Activated T-cell treated with anti-CD3 and anti-CD28 coated beads, Interleukin-2, amount 50 U/mL, for 72 hours (primary cell): ENCODE measurements at regions not wholly inside any gene's neighbourhood (a gene's known extent, or its start where the extent isn't known, plus 50 kb on each side); places are given as distances from the start of the nearest gene placed in this dataset.

Experiments used
- ATAC-seq, 2 donors: fragments of 150-1000 bp; cut with Tn5 transposase; replicated peaks in 1 of 2; 2 replicates each; pipeline ENCODE4 v1.10.0; 2021; ENCODE audit warnings: moderate library complexity in 2 of 2, mild to moderate bottlenecking in 1 of 2
- DNase-seq, 2 donors: peaks; one replicate each; pipeline ENCODE4 v3.0.0; 2021 to 2022; ENCODE audit warnings: mixed read lengths in 1 of 2
- H3K27ac Mint-ChIP-seq: one replicate; pipeline ENCODE4 v1.8.0; 2022; ENCODE audit warnings: mild to moderate bottlenecking, moderate library complexity, mixed read lengths
- H3K27me3 Mint-ChIP-seq: one replicate; pipeline ENCODE4 v1.8.0; 2022; ENCODE audit warnings: low read depth, mixed read lengths
- H3K36me3 Mint-ChIP-seq, 2 donors: one replicate each; pipeline ENCODE4 v1.8.0; 2022; ENCODE audit warnings: mixed read lengths in 2 of 2, mild to moderate bottlenecking in 1 of 2; ENCODE audit not compliant: insufficient read depth in 2 of 2
- H3K4me1 Mint-ChIP-seq: one replicate; pipeline ENCODE4 v1.8.0; 2022; ENCODE audit warnings: low read depth, mixed read lengths
- H3K4me3 Mint-ChIP-seq, 2 donors: one replicate each; pipeline ENCODE4 v1.8.0; 2022; ENCODE audit warnings: mild to moderate bottlenecking in 2 of 2, mixed read lengths in 2 of 2, moderate library complexity in 2 of 2
- H3K9me3 Mint-ChIP-seq, 2 donors: one replicate each; pipeline ENCODE4 v1.8.0; 2022; ENCODE audit warnings: mixed read lengths in 2 of 2

DNA sequence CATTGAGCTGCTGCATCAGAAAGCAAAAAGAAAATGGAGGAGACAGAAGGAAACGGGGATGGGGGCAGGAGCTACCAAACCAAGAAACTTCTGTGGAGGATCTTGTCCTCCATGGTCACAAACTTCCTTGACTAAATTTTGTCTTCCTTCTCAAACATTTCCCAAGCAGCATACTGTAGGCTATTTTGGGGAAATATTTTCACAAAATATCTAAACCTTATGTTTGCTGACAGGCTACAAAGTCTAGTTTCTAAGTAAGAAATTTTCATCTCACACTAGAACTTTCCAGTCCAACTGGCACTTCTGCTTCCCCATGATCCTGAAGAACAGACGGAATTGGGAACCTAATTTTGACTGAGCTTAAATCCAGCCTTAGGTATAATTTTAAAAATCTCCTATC, 552.0 kb downstream of the SNAPC1 start:
- Mint-ChIP-seq H3K36me3 (no peaks in the 10 kb centered on the region), H3K27ac (no peak overlapping the region), H3K4me1 (no peaks in the 10 kb centered on the region), H3K9me3 (no peaks in the 10 kb centered on the region), H3K4me3 (no peak overlapping the region), H3K27me3 (no peaks in the 10 kb centered on the region)
- DNase-seq (no peak), ATAC-seq (no peak)

DNA sequence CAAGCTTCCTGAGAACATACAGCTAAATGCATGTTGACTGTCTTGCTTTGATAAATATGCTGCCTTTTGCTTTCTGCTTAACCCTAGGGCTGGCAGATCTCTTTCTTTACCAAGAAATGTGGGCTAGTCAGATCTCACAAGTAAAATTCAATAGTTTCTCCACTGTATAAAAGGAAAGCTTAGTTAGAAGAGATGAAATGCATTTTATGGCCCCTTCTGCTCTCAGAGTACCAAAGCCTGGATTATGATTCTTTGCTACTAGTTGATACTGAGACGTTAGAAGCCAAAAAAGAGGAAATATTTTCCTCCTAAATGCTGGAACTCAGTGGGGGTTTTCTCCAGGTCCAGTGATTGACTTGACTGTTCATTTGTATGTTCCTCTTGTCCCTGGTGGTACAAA, 552.7 kb downstream of the SNAPC1 start:
- Mint-ChIP-seq H3K27ac (no peak overlapping the region), H3K4me3 (no peak overlapping the region), H3K36me3 (no peaks in the 10 kb centered on the region), H3K9me3 (no peaks in the 10 kb centered on the region), H3K4me1 (no peaks in the 10 kb centered on the region), H3K27me3 (no peaks in the 10 kb centered on the region)
- no peak for ATAC-seq
- no peak for DNase-seq

DNA sequence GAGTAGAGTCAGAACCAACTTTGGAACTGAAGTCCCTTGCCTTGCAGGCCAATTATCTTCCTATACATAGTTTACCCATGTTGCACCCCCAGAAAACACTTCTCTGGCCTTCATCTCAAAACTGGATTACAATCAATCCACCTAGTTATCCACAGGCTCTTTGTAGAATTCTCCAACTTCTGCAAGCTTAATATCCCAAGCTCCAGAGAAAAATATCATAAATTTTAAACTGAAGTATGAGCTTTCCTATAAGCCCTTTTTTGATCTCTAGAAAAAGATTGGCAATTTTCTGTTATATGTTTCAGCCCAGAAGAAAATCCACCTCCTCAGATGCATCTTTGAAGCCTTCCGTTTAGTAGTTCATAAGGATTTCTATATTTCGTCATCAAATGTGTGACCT, 553.4 kb downstream of the SNAPC1 start:
- DNase-seq (no peak), ATAC-seq (no peak)
- no peak overlapping the region for H3K4me3 Mint-ChIP-seq
- H3K9me3 Mint-ChIP-seq = no peaks in the 10 kb centered on the region
- H3K27me3 Mint-ChIP-seq = no peaks in the 10 kb centered on the region
- no peaks in the 10 kb centered on the region for H3K4me1 Mint-ChIP-seq
- no peak overlapping the region for H3K27ac Mint-ChIP-seq
- no peaks in the 10 kb centered on the region for H3K36me3 Mint-ChIP-seq

DNA sequence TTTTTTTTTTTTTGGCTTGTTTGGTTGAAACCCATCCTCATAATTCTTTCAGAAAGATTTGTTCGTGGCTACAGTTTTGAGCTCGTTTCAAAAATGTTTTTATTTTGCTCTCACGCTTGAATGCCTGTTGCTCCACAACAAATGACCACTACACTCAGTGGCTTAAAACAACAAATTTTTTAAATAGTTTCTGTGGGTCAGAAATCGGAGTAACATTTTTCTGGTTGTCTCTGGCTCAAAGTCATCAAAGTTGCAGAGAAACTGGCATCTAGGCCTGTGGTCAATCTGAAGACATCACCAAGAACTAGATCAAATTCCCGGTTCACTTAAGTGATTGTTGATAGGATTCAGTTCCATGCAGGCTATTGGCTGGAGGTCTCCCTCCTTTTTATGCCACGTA, 560.0 kb downstream of the SNAPC1 start:
- H3K9me3 Mint-ChIP-seq = peaks cover 2 to 5% of the 10 kb centered on the region in 2 donors
- H3K4me1 Mint-ChIP-seq = no peaks in the 10 kb centered on the region
- DNase-seq (no peak), ATAC-seq (no peak)
- no peaks in the 10 kb centered on the region for H3K27me3 Mint-ChIP-seq
- no peaks in the 10 kb centered on the region for H3K36me3 Mint-ChIP-seq
- no peak overlapping the region for H3K4me3 Mint-ChIP-seq
- H3K27ac Mint-ChIP-seq = no peak overlapping the region

DNA sequence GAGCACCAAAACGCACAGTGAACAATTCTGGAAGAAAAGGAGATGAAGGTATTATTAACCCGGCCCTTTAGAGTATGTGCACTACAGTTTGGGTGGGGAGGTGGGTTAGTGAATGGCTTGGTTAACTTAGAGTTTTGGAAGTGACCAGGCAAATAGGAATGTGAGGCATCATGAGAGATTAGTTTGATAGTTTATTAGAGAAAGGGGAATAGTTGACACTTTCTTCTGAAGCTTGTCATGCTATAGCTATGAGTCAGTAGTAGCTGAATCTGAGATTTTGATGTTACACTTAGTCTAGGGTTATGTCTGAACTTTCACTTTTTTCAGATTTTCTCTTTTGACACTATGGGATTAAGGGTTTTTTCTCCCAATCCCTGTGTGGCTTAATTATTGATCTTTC, 567.2 kb downstream of the SNAPC1 start:
- Mint-ChIP-seq H3K27ac (no peak overlapping the region), H3K36me3 (no peaks in the 10 kb centered on the region), H3K4me1 (no peaks in the 10 kb centered on the region), H3K4me3 (no peak overlapping the region), H3K27me3 (no peaks in the 10 kb centered on the region), H3K9me3 (peaks cover 3% of the 10 kb centered on the region in 2 donors)
- DNase-seq = no peak
- ATAC-seq = no peak

DNA sequence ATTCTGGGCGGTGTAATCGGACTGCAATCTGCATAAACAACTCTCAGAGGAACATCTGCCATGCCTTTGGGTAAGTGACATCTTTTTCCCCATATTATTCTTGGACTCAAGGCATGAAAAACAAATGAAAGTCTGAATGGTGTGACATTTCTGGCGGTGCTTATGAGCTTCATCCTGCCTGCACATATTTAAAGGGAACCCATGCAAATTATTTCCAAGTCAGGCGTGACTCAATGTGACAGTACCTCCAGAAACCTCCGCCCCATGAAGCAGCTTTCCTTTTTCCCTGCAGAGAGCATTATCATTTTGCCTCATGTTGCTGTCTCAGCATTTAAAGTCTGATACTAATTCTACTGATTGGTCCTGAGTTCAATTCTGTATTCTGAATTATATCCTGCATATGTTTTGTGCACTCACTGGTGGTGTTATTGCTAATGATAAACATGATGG, 585.4 kb downstream of the SNAPC1 start:
- Mint-ChIP-seq H3K4me1 (no peaks in the 10 kb centered on the region), H3K9me3 (peaks cover 3 to 7% of the 10 kb centered on the region in 2 donors), H3K27ac (no peak overlapping the region), H3K27me3 (no peaks in the 10 kb centered on the region), H3K4me3 (no peak overlapping the region), H3K36me3 (no peaks in the 10 kb centered on the region)
- ATAC-seq = no peak
- no peak for DNase-seq

DNA sequence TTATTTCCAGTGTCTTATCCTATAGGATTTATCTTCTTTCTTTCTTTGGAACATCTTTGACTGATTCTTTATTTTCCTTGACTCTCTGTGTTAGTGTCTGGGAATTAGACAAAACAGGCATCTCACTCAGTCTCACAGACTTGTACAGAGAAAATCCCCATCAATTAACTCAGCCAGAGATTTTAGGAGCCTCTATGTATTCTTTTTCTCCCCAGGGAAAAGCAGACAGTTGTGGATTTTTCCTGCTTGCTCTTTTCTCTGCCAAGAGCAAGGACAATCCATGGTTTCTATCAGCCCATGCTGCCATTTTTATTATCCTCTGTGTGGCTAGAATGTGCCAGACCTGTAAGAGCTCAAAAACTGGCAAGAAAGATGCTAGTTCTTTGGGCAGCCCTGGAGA, 595.1 kb downstream of the SNAPC1 start:
- peaks cover 2 to 3% of the 10 kb centered on the region in 2 donors for H3K36me3 Mint-ChIP-seq
- ATAC-seq (no peak), DNase-seq (no peak)
- peaks cover 11 to 14% of the 10 kb centered on the region in 2 donors for H3K9me3 Mint-ChIP-seq
- H3K27ac Mint-ChIP-seq = no peak overlapping the region
- H3K4me1 Mint-ChIP-seq = no peaks in the 10 kb centered on the region
- H3K4me3 Mint-ChIP-seq = no peak overlapping the region
- no peaks in the 10 kb centered on the region for H3K27me3 Mint-ChIP-seq

DNA sequence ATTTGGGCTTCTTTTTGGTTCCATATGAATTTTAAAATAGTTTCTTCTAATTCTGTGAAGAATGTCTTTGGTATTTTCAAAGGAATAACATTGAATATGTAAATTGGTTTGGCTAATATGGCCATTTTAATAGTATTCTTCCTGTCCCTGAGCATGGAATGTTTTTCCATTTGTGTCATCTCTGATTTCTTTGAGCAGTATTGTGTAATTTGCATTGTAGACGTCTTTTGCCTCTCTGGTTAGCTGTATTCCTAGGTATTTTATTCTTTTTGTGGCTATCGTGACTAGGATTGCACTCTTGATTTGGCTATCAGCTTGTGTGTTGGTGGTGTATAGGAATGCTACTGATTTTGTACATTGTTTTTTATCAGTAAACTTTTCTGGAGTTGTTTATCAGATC, 601.9 kb downstream of the SNAPC1 start:
- H3K9me3 Mint-ChIP-seq = peaks cover 3 to 4% of the 10 kb centered on the region in 2 donors
- no peaks in the 10 kb centered on the region for H3K27me3 Mint-ChIP-seq
- H3K36me3 Mint-ChIP-seq = no peaks in the 10 kb centered on the region
- H3K27ac Mint-ChIP-seq = no peak overlapping the region
- ATAC-seq = no peak
- no peak for DNase-seq
- no peaks in the 10 kb centered on the region for H3K4me1 Mint-ChIP-seq
- no peak overlapping the region for H3K4me3 Mint-ChIP-seq

DNA sequence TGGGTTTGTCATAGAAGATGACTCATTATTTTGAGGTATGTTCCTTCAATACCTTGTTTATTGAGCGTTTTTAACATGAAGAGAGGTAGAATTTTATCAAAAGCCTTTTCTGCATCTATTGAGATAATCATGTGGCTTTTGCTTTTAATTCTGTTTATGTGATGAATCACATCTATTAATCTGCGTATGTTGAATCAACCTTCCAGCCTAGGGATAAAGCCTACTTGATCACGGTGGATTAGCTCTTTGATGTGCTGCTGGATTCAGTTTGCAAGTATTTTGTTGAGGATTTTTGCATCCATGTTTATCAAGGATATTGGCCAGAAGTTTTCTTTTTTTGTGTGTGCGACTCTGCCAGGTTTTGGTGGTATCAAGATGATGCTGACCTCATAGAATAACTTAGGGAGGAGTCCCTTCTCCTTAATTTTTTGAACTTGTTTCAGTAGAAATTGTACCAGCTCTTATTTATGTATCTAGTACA, 602.6 kb downstream of the SNAPC1 start:
- no peak for ATAC-seq
- peaks cover 2 to 4% of the 10 kb centered on the region in 2 donors for H3K9me3 Mint-ChIP-seq
- no peaks in the 10 kb centered on the region for H3K4me1 Mint-ChIP-seq
- no peak for DNase-seq
- H3K27ac Mint-ChIP-seq = no peak overlapping the region
- H3K36me3 Mint-ChIP-seq = no peaks in the 10 kb centered on the region
- no peaks in the 10 kb centered on the region for H3K27me3 Mint-ChIP-seq
- no peak overlapping the region for H3K4me3 Mint-ChIP-seq

DNA sequence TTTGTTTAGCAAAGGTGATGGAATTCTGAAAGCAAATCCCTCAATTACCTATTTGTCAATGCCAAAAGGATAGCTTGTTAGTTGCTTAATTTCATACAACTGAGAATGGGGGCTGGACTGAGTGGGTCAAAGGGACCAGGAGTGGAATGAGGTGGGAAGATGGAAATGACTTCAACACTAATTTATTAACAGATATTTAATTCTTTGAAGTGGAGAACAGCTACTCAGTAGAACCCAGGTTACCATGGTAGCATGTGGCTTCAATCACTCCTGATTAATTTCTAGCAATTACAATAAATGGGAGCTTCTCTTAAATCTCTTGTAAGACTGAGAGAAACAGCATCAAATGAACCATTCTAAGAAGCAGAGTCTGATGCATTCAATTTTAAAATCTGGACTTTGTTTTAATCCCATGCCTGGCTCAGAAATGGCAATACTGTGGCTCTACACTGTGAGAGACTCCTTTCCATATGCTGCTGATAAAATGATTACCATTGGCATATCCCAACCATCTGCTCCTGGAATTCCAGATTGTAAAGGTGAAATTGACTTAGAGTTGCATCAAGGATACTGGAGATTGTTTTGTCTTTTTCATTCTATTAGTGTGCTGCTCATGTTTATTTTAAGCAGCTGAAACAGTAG, 607.8 kb downstream of the SNAPC1 start:
- no peak for ATAC-seq
- no peaks in the 10 kb centered on the region for H3K27me3 Mint-ChIP-seq
- H3K4me1 Mint-ChIP-seq = no peaks in the 10 kb centered on the region
- no peak overlapping the region for H3K27ac Mint-ChIP-seq
- H3K4me3 Mint-ChIP-seq = no peak overlapping the region
- DNase-seq = no peak
- no peaks in the 10 kb centered on the region for H3K9me3 Mint-ChIP-seq
- H3K36me3 Mint-ChIP-seq = no peaks in the 10 kb centered on the region

DNA sequence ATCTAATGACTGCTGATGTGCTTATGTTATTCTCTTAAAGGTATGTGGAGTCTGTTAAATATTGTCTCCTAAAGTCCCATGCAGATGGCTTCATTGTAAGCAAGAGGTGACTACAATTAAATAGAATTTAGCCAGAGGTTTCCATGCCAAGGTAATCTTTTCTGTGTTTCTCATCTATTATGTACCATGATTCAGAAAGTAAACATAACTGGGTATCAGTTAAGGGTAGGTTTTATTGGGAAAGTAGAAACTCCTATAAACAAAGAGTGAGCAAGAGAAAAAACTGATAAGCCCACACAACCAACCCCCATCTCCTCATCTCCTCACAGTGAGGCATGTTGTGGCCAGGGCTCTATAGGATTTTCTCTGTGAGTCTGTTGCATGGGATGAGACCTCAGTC, 611.7 kb downstream of the SNAPC1 start:
- ATAC-seq = no peak
- H3K9me3 Mint-ChIP-seq = peaks cover 2 to 5% of the 10 kb centered on the region in 2 donors
- H3K27ac Mint-ChIP-seq = no peak overlapping the region
- H3K36me3 Mint-ChIP-seq = no peaks in the 10 kb centered on the region
- no peak overlapping the region for H3K4me3 Mint-ChIP-seq
- H3K27me3 Mint-ChIP-seq = no peaks in the 10 kb centered on the region
- no peak for DNase-seq
- no peaks in the 10 kb centered on the region for H3K4me1 Mint-ChIP-seq

DNA sequence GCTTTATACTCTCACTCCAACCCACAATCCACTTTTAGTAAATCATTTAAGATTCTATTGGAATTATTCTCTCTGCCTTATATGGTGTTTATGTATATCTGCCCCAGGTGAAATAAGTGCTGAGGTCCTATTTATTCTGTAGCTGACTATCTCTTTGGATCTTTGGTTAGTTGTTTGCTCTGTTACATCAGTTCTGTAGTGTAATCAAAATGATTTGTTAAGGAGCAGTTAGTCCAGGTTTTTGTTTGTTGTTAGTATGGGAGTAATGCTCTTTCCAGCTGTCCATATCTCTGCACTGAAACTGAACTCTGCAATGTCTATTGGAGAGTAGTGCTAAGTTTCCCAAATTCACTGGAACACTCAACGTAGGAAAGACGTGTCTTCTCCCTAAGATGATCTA, 615.8 kb downstream of the SNAPC1 start:
- no peak overlapping the region for H3K4me3 Mint-ChIP-seq
- no peaks in the 10 kb centered on the region for H3K27me3 Mint-ChIP-seq
- H3K36me3 Mint-ChIP-seq = no peaks in the 10 kb centered on the region
- ATAC-seq (no peak), DNase-seq (no peak)
- peaks cover 2 to 5% of the 10 kb centered on the region in 2 donors for H3K9me3 Mint-ChIP-seq
- H3K27ac Mint-ChIP-seq = no peak overlapping the region
- no peaks in the 10 kb centered on the region for H3K4me1 Mint-ChIP-seq

DNA sequence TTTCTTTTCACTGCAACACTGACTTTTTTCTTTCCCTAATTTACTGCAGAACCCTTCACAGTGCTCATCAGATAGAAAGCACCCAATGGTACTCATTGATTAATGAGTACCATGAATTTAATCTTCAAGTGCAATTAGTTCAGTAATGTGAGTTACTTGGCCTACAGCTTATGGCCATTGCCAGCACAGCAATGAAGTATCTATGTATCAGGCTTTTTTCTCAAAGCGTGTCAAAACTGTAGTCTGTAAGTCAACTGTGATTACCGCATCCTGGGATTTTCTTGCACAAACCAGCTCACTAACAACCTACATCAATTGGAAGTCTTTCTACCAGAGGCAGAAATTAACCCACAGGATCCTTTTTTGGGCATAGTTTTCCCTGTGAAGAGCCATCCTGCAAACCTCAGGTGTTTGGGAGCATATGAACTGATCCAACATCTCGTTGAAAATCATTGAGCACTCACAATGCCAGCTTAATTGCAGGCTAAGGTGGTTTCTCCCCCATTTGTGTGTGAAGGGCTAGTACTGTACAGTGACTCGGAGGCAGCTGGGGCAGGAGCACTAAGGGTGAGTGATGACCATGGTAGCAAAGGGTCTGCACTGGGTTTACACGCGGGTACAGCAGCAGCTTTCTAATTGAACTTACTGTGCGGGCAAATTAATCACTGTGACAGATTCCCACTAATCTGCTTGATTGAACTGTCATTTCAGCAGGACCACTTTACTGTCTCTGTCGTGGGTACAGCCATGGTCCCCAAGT, 619.3 kb downstream of the SNAPC1 start:
- Mint-ChIP-seq H3K36me3 (no peaks in the 10 kb centered on the region), H3K27me3 (no peaks in the 10 kb centered on the region), H3K9me3 (peaks cover 2 to 7% of the 10 kb centered on the region in 2 donors), H3K4me1 (no peaks in the 10 kb centered on the region), H3K27ac (no peak overlapping the region), H3K4me3 (no peak overlapping the region)
- ATAC-seq (no peak), DNase-seq (no peak)

DNA sequence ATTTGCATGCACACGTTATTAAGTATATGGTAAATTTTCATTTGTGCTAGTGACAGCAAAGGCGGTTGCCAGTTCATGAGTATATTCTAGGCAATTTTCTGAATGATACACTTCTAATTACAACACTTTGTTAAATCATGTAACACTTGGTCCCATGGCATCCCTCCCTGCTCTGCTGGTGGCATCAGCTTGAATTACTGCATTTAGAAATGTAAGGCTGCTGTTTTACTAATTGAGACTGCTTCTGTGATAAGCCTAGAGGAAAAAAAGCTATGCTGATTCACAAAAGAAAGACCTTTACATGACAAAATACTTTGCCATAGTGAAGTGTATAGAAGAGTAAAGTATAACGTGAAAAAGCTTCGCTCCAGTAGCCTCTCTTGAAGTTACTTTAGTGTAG, 636.1 kb downstream of the KCNH5 start:
- Mint-ChIP-seq H3K36me3 (no peaks in the 10 kb centered on the region), H3K4me1 (no peaks in the 10 kb centered on the region), H3K4me3 (no peak overlapping the region), H3K9me3 (no peaks in the 10 kb centered on the region), H3K27me3 (no peaks in the 10 kb centered on the region), H3K27ac (no peak overlapping the region)
- no peak for DNase-seq
- no peak for ATAC-seq
